Heart left ventricle (tissue), 13 donors: ENCODE measurements at regions not wholly inside any gene's neighbourhood (a gene's known extent, or its start where the extent isn't known, plus 50 kb on each side); places are given as distances from the start of the nearest gene placed in this dataset.
"Not testable (repeated sequence)": the region's sequence is repeated elsewhere in the genome, so short reads cannot be mapped to it uniquely, and the experiment has no call there.

Source experiments
- CTCF ChIP-seq, 12 donors: fragments of 200-600 bp; sonication (generic) in 4 of 12; IDR thresholded peaks; one replicate each; pipeline versions ENCODE4 v1.5.0 to v1.8.0; 2018 to 2022; ENCODE audit warnings: antibody characterized with exemption in 12 of 12, mild to moderate bottlenecking in 5 of 12
- POLR2A ChIP-seq, 2 donors: fragments of 450-650 bp; IDR thresholded peaks; one replicate each; pipeline ENCODE4 v1.6.1; 2017; ENCODE audit warnings: antibody characterized with exemption in 2 of 2, mild to moderate bottlenecking in 2 of 2, moderate library complexity in 2 of 2
- donor health status: ischemic (EF 13 %, LVEDD 7.1; RV severe dilation, severe dysfunction).
- donor health status: DM: no; HTN: yes; CAD: no.
- donor health status: DM: no; HTN: no; CAD: no.
- donor health status: ischemic (EF 25% LVEDD 6.9; RV normal size, moderate dysfunction).
- donor health status: ischemic (EF 25% LVEDD 5.7; RV mildly dilated, moderate dysfunction).
- donor health status: ischemic (EF 35%, LVEDD 5.7; RV mildly dilated, moderate dysfunction).
- donor health status: nonischemic (EF 11% LVEDD 7.7; RV severe dilation, severe dysfunction).
- donor health status: DM: yes; HTN: yes; CAD: no.
- donor health status: PGD.
- donor health status: ischemic (EF 29% LVEDD 5.4; RV normal size, mild dysfunction).
- donor health status: nonischemic (EF 23%, LVEDD 6.1; RV moderate dilation, normal function).

- not testable (repeated sequence) for TF ChIP-seq POLR2A, CTCF (IDR thresholded peaks at IDR 0.05)
These were observed 66.2 kb downstream of the SYT15 start for GRCh38 chr10:46645110-46645509.
